Panc1 (cell line): ENCODE measurements at regions not wholly inside any gene's neighbourhood (a gene's known extent, or its start where the extent isn't known, plus 50 kb on each side); places are given as distances from the start of the nearest gene placed in this dataset.

Experiments used
- CTCF ChIP-seq: fragments of 450-650 bp; IDR thresholded peaks from 2 replicates; pipeline ENCODE4 v1.5.1; 2017; ENCODE audit warnings: mild to moderate bottlenecking
- POLR2AphosphoS5 ChIP-seq: IDR thresholded peaks from 2 replicates; pipeline ENCODE4 v1.6.1; 2012; ENCODE audit warnings: mild to moderate bottlenecking, low read depth, low read length, moderate library complexity
- REST ChIP-seq, 2 experiments: IDR thresholded peaks; 2 replicates each; pipeline ENCODE4 v1.6.1; 2011 to 2012; ENCODE audit warnings: low read depth in 2 of 2, control low read depth in 1 of 2, low read length in 1 of 2, mild to moderate bottlenecking in 1 of 2, moderate library complexity in 1 of 2; ENCODE audit not compliant: insufficient read depth in 1 of 2

GRCh38 chr7:23944131-23944530 lies 234.1 kb downstream of the STK31 start:
- TF ChIP-seq CTCF (no peak), REST (IDR thresholded peaks at IDR 0.05; ENCODE audit: insufficient read depth in 1 of 2, low read depth in 2 of 2, low read length in 1 of 2) (no peak), POLR2AphosphoS5 (no peak)
